Activated T-helper 1 cell treated with anti-CD3 and anti-CD28 coated beads, Interleukin-12 subunit alpha, Interleukin-12 subunit beta, Interleukin-2, Interleukin-4 antibody, amounts not matched to agents 30 ng/mL and 10 ng/mL and 1 ng/mL, durations not matched to agents 14 hours and 24 hours and 36 hours (primary cell): ENCODE measurements at regions not wholly inside any gene's neighbourhood (a gene's known extent, or its start where the extent isn't known, plus 50 kb on each side); places are given as distances from the start of the nearest gene placed in this dataset.
"Not testable (repeated sequence)": the region's sequence is repeated elsewhere in the genome, so short reads cannot be mapped to it uniquely, and the experiment has no call there.

Experiments used
- DNase-seq: peaks from one replicate; pipeline ENCODE4 v3.0.0; 2021; ENCODE audit warnings: low spot score
- H3K27ac Mint-ChIP-seq: one replicate; pipeline ENCODE4 v1.8.0; 2021; ENCODE audit warnings: mild to moderate bottlenecking, mixed read lengths
- H3K27me3 Mint-ChIP-seq: one replicate; pipeline ENCODE4 v1.8.0; 2022; ENCODE audit warnings: mild to moderate bottlenecking, moderate library complexity, mixed read lengths; ENCODE audit not compliant: insufficient read depth
- H3K36me3 Mint-ChIP-seq: one replicate; pipeline ENCODE4 v1.8.0; 2021; ENCODE audit warnings: low read depth, mixed read lengths
- H3K4me1 Mint-ChIP-seq: one replicate; pipeline ENCODE4 v1.8.0; 2021; ENCODE audit warnings: low read depth, mixed read lengths
- H3K4me3 Mint-ChIP-seq: one replicate; pipeline ENCODE4 v1.8.0; 2021; ENCODE audit warnings: mild to moderate bottlenecking, moderate library complexity, mixed read lengths
- H3K9me3 Mint-ChIP-seq: one replicate; pipeline ENCODE4 v1.8.0; 2021; ENCODE audit warnings: mixed read lengths
- intact Hi-C: fragments of 100-400 bp; cut with micrococcal nuclease; formaldehyde crosslinking; loops from one replicate; pipeline ENCODE4 v1.15.1; 2024

DNA sequence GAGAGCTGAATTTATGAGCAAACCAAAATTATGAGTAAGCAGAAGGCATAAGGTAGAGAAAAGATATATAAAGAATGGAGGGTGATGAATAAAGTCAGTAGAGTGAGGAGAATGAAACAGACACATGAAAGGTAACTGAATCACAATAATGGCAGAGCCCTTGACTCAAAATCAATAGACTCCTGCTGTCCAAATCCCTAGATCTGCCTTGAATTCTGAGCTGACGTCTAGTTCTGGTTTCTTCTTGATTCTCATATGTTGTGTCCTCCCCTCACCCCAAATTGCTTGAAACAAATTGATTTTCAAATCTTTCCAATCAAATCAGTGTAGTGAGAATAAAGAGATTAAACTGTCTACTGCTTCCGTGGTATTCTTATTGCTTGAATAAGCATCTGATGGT is 86.6 kb upstream of the IQCM start:
- Mint-ChIP-seq H3K9me3 (no peaks in the 10 kb centered on the region), H3K27me3 (peaks cover 4% of the 10 kb centered on the region), H3K27ac (no peak overlapping the region), H3K4me3 (no peak overlapping the region), H3K4me1 (no peaks in the 10 kb centered on the region), H3K36me3 (no peaks in the 10 kb centered on the region)
- DNase-seq, result no peak
- intact Hi-C loops, result no loop called here

DNA sequence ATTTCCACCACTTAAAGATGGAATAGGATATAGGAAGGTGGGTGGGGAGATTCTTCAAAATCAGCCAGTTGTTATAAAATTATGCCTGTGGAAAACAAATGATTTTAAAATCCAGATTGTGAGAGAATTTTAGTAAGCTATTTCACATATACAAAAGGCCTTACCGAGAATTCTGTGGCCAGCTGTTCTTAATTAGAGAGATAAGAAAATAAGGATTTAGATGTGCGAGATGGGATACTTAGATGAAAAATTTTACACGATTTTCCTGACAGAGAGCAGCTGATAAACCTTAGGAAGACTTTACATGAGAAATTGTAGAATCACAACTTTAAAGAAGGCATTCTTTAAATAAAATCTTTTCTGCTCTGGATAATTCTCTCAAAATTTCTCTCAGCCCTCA is 94.5 kb upstream of the IQCM start:
- H3K36me3 Mint-ChIP-seq, result no peaks in the 10 kb centered on the region
- no peak overlapping the region for H3K4me3 Mint-ChIP-seq
- intact Hi-C loops, result no loop called here
- H3K4me1 Mint-ChIP-seq, result no peaks in the 10 kb centered on the region
- no peaks in the 10 kb centered on the region for H3K9me3 Mint-ChIP-seq
- no peak for DNase-seq
- H3K27me3 Mint-ChIP-seq, result peaks cover 5% of the 10 kb centered on the region
- H3K27ac Mint-ChIP-seq, result no peak overlapping the region

DNA sequence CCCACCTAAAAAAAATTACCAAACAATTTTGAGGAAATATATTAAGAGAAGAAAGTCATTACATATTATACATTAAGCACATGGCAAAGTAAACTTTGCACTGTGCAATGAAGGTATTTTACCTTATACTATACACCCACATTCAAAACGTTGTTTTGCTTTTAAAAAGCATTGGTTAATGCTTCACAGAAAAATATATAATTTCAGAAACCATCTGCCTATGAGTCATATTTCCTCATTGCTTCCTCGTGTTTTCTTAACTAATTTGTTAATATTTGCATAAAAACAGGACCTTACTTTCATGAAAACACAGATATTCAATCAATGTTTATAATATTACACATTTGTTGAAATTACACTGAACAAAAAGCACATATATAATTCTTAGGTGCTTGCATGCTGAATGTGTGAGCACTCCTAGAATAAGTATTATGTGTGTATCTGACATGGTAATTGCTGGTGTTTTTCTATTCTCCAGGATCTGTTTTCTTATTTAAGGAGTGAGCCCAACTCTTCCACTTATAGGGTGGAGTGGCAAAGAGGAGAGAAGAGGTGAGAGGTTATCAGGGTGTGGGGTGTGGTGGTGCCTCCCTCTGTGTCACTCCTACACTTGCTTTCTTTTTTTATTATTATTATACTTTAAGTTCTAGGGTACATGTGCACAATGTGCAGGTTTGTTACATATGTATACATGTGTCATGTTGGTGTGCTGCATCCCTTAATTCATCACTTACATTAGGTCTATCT is 95.1 kb upstream of the IQCM start:
- H3K27me3 Mint-ChIP-seq, result peaks cover 3% of the 10 kb centered on the region
- H3K9me3 Mint-ChIP-seq, result no peaks in the 10 kb centered on the region
- no peaks in the 10 kb centered on the region for H3K36me3 Mint-ChIP-seq
- intact Hi-C loops, result no loop called here
- H3K4me1 Mint-ChIP-seq, result no peaks in the 10 kb centered on the region
- no peak overlapping the region for H3K4me3 Mint-ChIP-seq
- no peak for DNase-seq
- H3K27ac Mint-ChIP-seq, result no peak overlapping the region

GRCh38 chr4:149911354-149911753 is 95.7 kb upstream of the IQCM start:
- Mint-ChIP-seq H3K36me3 (no peaks in the 10 kb centered on the region), H3K4me1 (no peaks in the 10 kb centered on the region), H3K9me3 (no peaks in the 10 kb centered on the region), H3K27me3 (peaks cover 3% of the 10 kb centered on the region), H3K27ac (no peak overlapping the region), H3K4me3 (no peak overlapping the region)
- no peak for DNase-seq
- intact Hi-C loops, result no loop called here

- DNase-seq, result no peak
These were observed 96.4 kb upstream of the IQCM start for GRCh38 chr4:149912000-149912399.

GRCh38 chr4:149914119-149915115 is 98.8 kb upstream of the IQCM start:
- intact Hi-C loops, result no loop called here
- Mint-ChIP-seq H3K9me3 (no peaks in the 10 kb centered on the region), H3K27ac (no peak overlapping the region), H3K36me3 (no peaks in the 10 kb centered on the region), H3K27me3 (peaks cover 3% of the 10 kb centered on the region), H3K4me3 (no peak overlapping the region), H3K4me1 (no peaks in the 10 kb centered on the region)
- no peak for DNase-seq

More at GRCh38 chr4:149912000-149912399, 96.4 kb upstream of the IQCM start:
- peaks cover 3% of the 10 kb centered on the region for H3K27me3 Mint-ChIP-seq
- no peak overlapping the region for H3K4me3 Mint-ChIP-seq
- H3K36me3 Mint-ChIP-seq, result no peaks in the 10 kb centered on the region
- H3K9me3 Mint-ChIP-seq, result no peaks in the 10 kb centered on the region
- no peaks in the 10 kb centered on the region for H3K4me1 Mint-ChIP-seq
- intact Hi-C loops, result no loop called here
- H3K27ac Mint-ChIP-seq, result no peak overlapping the region

DNA sequence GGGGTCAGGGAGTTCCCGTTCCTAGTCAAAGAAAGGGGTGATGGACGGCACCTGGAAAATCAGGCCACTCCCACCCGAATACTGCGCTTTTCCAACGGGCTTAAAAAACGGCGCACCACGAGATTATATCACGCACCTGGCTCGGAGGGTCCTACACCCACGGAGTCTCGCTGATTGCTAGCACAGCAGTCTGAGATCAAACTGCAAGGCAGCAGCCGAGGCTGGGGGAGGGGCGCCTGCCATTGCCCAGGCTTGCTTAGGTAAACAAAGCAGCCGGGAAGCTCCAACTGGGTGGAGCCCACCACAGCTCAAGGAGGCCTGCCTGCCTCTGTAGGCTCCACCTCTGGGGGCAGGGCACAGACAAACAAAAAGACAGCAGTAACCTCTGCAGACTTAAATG is 100.1 kb upstream of the IQCM start:
- H3K27me3 Mint-ChIP-seq, H3K9me3 Mint-ChIP-seq, intact Hi-C loops, H3K27ac Mint-ChIP-seq, H3K4me1 Mint-ChIP-seq, H3K36me3 Mint-ChIP-seq, DNase-seq, H3K4me3 Mint-ChIP-seq: not testable (repeated sequence)

DNA sequence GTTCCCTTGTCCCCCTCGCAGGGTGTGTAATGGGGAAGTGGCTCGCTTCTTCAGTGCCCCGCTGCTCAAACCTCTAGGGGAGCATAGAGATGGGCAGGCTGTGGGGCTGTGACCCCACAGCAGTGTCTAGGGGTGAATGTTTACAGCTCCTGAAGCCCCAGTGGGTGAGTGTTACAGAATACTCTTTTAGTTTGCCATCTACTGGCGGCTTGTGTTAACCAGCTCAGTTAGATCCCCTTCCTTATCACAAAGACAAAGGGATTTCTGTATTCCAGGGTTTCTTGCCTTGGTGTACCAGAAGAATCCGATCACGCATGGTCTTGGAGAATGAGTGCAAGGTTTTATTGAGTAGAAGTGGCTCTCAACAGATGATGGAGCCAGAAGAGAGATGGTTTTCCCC is 108.1 kb upstream of the IQCM start:
- Mint-ChIP-seq H3K4me3 (no peak overlapping the region), H3K36me3 (no peaks in the 10 kb centered on the region), H3K27me3 (peaks cover 1% of the 10 kb centered on the region)

DNA sequence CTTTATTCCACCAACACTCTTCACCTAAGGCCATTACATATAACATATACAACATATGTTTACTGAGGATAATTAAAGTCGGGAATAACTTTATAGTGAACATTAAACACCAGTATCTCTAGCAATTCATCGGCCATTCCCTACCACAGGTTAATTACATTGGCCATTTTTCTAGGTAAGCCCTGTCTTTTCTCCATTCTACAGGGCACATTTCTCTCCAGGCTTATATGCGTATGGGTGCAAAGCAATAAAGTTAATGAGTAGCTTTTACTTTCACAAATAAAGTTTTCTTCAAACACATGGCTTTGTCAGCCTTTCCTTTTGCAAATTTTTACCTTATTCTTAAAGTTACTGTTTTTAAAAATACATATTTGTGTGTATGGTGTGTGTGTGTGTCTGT is 111.9 kb upstream of the IQCM start:
- no peak for DNase-seq
- H3K4me3 Mint-ChIP-seq, result no peak overlapping the region
- no peak overlapping the region for H3K27ac Mint-ChIP-seq
- no peaks in the 10 kb centered on the region for H3K36me3 Mint-ChIP-seq
- intact Hi-C loops, result no loop called here
- H3K4me1 Mint-ChIP-seq, result no peaks in the 10 kb centered on the region
- peaks cover 1% of the 10 kb centered on the region for H3K27me3 Mint-ChIP-seq
- H3K9me3 Mint-ChIP-seq, result no peaks in the 10 kb centered on the region

More for the DNA sequence above, 108.1 kb upstream of the IQCM start:
- no peaks in the 10 kb centered on the region for H3K9me3 Mint-ChIP-seq
- H3K27ac Mint-ChIP-seq, result no peak overlapping the region
- no peak for DNase-seq
- intact Hi-C loops, result no loop called here
- no peaks in the 10 kb centered on the region for H3K4me1 Mint-ChIP-seq

GRCh38 chr4:149928507-149928906 is 112.9 kb upstream of the IQCM start:
- H3K27ac Mint-ChIP-seq, result no peak overlapping the region
- H3K36me3 Mint-ChIP-seq, result no peaks in the 10 kb centered on the region
- DNase-seq, result no peak
- no peak overlapping the region for H3K4me3 Mint-ChIP-seq
- H3K27me3 Mint-ChIP-seq, result peaks cover 1% of the 10 kb centered on the region
- H3K4me1 Mint-ChIP-seq, result no peaks in the 10 kb centered on the region
- intact Hi-C loops, result no loop called here
- no peaks in the 10 kb centered on the region for H3K9me3 Mint-ChIP-seq

DNA sequence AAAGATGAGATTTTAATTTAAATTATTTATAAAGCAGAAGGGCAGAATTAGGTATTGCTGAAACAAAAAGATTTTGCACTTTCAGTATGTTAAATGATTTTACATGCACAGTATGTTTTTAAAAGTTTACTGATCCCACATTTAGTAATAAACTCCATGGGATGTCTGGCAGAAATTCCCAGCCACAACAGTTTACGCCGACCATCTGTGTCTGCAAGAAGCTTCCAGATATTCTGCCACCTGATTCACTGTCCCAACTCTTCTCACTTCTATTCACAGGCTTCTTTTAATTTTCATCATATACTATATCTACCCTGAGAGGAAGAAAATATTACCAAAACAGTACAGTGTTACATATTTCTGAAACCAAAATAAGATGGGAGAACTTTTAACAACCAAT is 115.8 kb upstream of the IQCM start:
- H3K9me3 Mint-ChIP-seq, result no peaks in the 10 kb centered on the region

DNA sequence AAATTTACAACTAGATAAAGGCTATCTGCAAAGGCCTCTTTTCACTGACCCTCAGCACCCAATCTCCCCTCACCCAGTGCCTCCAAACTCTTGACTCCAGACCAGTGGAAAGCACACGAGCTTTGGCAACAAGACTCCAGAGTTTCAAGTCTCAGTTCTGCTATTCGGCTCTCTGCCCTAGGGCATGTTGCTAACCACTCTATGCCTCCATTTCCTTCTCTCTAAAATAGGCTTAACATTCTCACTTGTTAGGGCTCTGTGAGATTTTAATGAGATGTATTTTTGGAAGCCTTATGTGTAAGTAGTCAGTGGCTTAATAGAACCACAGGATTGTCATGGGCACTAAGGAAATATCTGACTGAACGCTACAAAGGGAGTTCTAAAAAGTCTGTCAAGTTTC is 116.5 kb upstream of the IQCM start:
- Mint-ChIP-seq H3K36me3 (no peaks in the 10 kb centered on the region), H3K27me3 (peaks cover 1% of the 10 kb centered on the region), H3K4me3 (no peak overlapping the region), H3K9me3 (no peaks in the 10 kb centered on the region), H3K27ac (no peak overlapping the region), H3K4me1 (no peaks in the 10 kb centered on the region)
- DNase-seq, result no peak
- intact Hi-C loops, result no loop called here

More for the DNA sequence above, 115.8 kb upstream of the IQCM start:
- H3K36me3 Mint-ChIP-seq, result no peaks in the 10 kb centered on the region
- intact Hi-C loops, result no loop called here
- no peak overlapping the region for H3K4me3 Mint-ChIP-seq
- H3K27ac Mint-ChIP-seq, result no peak overlapping the region
- H3K4me1 Mint-ChIP-seq, result no peaks in the 10 kb centered on the region
- peaks cover 1% of the 10 kb centered on the region for H3K27me3 Mint-ChIP-seq
- DNase-seq, result no peak

- Mint-ChIP-seq H3K9me3 (peaks cover 6% of the 10 kb centered on the region), H3K4me3 (no peak overlapping the region), H3K27ac (no peak overlapping the region), H3K36me3 (no peaks in the 10 kb centered on the region), H3K4me1 (no peaks in the 10 kb centered on the region), H3K27me3 (no peaks in the 10 kb centered on the region)
- DNase-seq, result no peak
- intact Hi-C loops, result no loop called here
These were observed 117.5 kb upstream of the IQCM start for GRCh38 chr4:149933120-149933519.
